AG09319 (cell line): ENCODE measurements at regions not wholly inside any gene's neighbourhood (a gene's known extent, or its start where the extent isn't known, plus 50 kb on each side); places are given as distances from the start of the nearest gene placed in this dataset.
"Not testable (repeated sequence)": the region's sequence is repeated elsewhere in the genome, so short reads cannot be mapped to it uniquely, and the experiment has no call there.

Source experiments
- DNase-seq: peaks from one replicate; pipeline ENCODE4 v3.0.0-alpha.2; 2010; ENCODE audit warnings: low read depth; ENCODE audit errors: extremely low read depth
- TF ChIP-seq, protein P1 (sequence below): IDR thresholded peaks from 2 replicates; pipeline ENCODE4 v1.5.1; 2011; ENCODE audit warnings: low read depth, mild to moderate bottlenecking, inconsistent platforms, low read length, moderate library complexity

DNA sequence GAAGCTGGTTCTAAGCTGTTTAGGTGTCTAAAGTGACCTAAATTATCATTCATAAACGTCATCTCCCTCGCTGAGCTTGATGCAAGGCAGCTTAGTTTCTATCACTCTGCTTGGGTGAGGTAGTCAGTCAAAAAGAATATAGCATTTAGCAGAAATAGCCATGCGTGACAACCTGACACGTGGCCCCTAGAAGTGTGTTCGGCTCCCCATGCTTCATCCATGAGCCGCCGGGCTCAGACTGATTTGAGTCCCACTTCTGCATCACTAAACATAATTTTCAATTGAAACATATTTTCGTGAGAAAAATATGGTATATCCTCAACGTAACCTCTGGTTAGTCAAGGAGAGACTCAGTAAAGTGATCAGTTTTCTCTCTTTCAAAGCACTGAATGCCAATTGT lies 459.8 kb downstream of the IRS2 start:
- no peak for DNase-seq
- TF ChIP-seq, protein P1, sequence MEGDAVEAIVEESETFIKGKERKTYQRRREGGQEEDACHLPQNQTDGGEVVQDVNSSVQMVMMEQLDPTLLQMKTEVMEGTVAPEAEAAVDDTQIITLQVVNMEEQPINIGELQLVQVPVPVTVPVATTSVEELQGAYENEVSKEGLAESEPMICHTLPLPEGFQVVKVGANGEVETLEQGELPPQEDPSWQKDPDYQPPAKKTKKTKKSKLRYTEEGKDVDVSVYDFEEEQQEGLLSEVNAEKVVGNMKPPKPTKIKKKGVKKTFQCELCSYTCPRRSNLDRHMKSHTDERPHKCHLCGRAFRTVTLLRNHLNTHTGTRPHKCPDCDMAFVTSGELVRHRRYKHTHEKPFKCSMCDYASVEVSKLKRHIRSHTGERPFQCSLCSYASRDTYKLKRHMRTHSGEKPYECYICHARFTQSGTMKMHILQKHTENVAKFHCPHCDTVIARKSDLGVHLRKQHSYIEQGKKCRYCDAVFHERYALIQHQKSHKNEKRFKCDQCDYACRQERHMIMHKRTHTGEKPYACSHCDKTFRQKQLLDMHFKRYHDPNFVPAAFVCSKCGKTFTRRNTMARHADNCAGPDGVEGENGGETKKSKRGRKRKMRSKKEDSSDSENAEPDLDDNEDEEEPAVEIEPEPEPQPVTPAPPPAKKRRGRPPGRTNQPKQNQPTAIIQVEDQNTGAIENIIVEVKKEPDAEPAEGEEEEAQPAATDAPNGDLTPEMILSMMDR = no peak

DNA sequence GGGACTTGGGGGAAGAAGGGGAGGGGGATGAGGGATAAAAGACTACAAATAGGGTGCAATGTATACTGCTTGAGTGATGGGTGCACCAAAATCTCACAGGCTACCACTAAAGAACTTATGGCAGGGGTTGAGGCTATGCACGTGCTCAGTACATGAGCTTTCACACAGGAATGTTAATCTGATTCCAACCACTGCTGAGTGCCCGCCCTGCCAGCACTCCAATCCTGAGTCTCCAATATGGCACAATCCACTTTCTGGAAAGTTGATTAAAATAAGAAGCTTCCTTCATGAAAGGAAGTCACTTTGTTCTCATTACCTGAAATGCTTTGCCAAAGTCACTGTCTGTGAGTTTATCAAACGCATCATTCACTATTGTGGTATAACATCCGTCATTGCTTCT lies 463.0 kb downstream of the IRS2 start:
- no peak for DNase-seq
- TF ChIP-seq, protein P1 = no peak

DNA sequence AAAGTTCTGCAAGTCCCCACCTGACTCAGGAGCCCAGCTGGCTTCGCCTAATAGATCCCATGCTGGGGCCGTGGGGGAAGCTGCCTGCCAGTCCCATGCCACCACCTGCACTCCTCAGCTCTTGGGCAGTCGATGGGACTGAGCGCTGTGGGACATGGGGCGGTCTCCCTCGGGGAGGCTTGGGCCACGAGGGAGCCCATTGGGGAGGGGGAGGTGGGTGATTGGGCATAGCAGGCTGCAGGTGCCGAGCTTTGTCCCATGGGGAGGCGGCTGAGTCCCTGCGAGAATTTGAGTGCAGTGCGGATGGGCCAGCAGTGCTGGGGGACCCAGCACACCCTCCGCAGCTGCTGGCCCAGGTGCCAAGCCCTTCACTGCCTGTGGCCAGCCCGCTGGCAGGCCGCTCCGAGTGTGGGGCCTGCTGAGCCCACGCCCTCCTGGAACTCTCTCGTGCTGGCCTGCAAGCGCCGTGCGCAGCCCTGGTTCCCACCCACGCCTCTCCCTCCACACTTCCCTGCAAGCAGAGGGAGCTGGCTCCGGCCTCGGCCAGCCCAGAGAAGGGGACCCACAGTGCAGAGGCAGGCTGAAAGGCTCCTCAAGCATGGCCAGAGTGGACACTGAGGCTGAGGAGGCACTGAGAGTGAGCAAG lies 467.3 kb downstream of the IRS2 start:
- no peak for DNase-seq
- TF ChIP-seq, protein P1 = no peak

DNA sequence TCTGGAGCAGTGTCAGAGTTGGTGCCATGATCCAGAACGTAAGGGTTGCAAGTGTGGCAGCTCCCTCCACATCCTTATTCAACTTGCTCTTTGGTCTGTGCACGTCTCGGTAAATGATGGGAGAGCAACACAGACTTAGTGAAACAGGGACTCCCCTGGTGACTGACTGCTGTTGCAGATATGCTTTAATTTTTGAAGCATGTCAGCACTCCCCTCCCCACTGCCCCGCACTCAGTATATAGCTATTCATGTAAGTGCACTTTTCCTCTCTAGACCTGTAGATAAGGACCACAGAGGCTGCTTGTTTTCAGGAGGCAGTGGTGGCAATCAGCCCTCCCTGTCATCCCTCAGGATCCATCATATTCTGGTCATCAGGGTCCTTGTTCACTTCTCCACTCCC lies 470.9 kb downstream of the IRS2 start:
- DNase-seq = no peak
- TF ChIP-seq, protein P1 = no peak

DNA sequence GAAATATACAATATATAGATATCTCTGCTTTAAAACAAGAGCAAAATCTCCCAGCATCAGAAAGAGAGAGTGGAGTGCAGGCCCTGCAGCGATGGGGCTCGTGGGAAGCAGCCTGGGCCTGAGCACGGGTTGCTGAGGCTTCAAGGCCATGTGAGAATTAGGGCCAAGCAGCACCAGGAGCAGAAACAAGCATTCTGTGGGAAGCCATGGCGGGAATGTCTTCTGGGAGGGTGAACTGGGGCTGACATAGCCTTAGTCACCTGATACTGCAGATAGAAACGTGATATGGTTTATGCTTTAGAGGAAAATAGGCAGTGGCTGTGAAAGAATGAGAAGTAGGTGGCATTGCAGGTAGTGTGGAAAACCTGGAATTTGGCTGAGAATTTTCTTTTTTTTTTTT lies 472.3 kb downstream of the IRS2 start:
- TF ChIP-seq, protein P1 = no peak
- DNase-seq = no peak

DNA sequence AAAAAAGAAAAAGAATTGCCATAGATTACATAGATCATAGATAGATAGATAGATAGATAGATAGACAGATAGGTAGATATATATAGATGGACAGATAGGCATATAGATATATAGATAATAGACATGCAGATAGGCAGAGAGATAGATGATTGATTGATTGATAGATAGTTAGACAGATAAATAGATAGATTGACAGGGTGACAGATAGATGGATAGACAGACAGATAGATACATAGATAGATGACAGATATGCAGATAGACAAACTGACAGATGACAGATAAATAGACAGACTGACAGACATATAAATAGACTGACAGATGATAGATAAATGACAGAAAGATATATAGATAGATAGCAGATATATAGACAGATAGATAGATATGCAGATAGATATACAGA lies 474.0 kb downstream of the IRS2 start:
- no peak for DNase-seq
- TF ChIP-seq, protein P1 = no peak

DNA sequence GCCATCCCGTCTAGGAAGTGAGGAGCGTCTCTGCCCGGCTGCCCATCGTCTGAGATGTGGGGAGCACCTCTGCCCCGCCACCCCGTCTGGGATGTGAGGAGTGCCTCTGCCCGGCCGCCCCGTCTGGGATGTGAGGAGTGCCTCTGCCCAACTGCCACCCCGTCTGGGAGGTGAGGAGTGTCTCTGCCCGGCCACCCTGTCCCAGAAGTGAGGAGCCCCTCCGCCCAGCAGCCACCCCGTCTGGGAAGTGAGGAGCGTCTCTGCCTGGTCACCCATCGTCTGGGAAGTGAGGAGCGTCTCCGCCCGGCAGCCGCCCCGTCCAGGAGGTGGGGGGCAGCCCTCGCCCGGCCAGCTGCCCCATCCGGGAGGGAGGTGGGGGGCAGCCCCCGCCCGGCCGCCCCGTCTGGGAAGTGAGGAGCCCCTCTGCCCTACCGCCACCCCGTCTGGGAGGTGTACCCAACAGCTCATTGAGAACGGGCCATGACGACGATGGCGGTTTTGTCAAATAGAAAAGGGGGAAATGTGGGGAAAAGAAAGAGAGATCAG lies 474.9 kb downstream of the IRS2 start:
- DNase-seq = not testable (repeated sequence)
